ENCODE measurements at regions not wholly inside any gene's neighbourhood (a gene's known extent, or its start where the extent isn't known, plus 50 kb on each side); places are given as distances from the start of the nearest gene placed in this dataset.

DNA sequence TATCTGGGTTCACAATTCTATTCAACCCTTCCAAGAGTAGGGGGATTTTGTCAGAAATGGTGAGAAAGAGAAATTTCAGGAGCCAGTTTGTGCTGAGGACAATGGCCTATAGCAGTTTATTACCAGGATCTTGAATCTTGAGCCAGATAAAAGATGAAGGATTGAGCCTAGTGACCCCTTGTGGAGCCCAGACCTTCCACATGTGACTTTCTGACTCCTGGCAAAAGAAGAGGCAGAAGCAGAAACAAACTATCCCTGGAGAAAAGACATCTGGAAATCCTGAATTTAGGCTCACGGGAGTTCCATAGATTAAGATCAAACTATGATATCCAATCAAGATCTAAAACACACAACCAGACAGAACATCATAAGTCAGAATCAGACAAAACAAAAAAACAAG, 60.9 kb upstream of the CHRM2 start:
- H3K4me2 ChIP-seq (ENCODE audit: low read depth, low read length, poor library complexity, severe bottlenecking): no peak overlapping the region
- no peaks in the 10 kb centered on the region for H3K9me3 ChIP-seq (ENCODE audit: insufficient read depth, low read depth, low read length)
- no peaks in the 10 kb centered on the region for H3K79me2 ChIP-seq (ENCODE audit: insufficient read depth, low read length)
- H3K4me3 ChIP-seq (ENCODE audit: low read length, poor library complexity, severe bottlenecking): no peak overlapping the region
- H3K27me3 ChIP-seq (ENCODE audit: insufficient read depth, low read length, poor library complexity, severe bottlenecking): no peaks in the 10 kb centered on the region
- no peaks in the 10 kb centered on the region for H3K4me1 ChIP-seq (ENCODE audit: insufficient read depth, low read length, poor library complexity, severe bottlenecking)
- no peaks in the 10 kb centered on the region for H3K9me2 ChIP-seq (replicated peaks; ENCODE audit: low read depth, low read length)
- no peaks in the 10 kb centered on the region for H4K20me1 ChIP-seq (ENCODE audit: insufficient read depth, low read length, poor library complexity, severe bottlenecking)
- no peaks in the 10 kb centered on the region for H3K36me3 ChIP-seq (ENCODE audit: insufficient read depth, low read length)
- H3K9ac ChIP-seq (ENCODE audit: low read depth, low read length, poor library complexity, severe bottlenecking): no peak overlapping the region
- H3F3A ChIP-seq (ENCODE audit: low read depth): no peaks in the 10 kb centered on the region
- TF ChIP-seq, protein P1, sequence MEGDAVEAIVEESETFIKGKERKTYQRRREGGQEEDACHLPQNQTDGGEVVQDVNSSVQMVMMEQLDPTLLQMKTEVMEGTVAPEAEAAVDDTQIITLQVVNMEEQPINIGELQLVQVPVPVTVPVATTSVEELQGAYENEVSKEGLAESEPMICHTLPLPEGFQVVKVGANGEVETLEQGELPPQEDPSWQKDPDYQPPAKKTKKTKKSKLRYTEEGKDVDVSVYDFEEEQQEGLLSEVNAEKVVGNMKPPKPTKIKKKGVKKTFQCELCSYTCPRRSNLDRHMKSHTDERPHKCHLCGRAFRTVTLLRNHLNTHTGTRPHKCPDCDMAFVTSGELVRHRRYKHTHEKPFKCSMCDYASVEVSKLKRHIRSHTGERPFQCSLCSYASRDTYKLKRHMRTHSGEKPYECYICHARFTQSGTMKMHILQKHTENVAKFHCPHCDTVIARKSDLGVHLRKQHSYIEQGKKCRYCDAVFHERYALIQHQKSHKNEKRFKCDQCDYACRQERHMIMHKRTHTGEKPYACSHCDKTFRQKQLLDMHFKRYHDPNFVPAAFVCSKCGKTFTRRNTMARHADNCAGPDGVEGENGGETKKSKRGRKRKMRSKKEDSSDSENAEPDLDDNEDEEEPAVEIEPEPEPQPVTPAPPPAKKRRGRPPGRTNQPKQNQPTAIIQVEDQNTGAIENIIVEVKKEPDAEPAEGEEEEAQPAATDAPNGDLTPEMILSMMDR (conservative IDR thresholded peaks at IDR 0.05; ENCODE audit: low read length): no peak
- no peak for TF ChIP-seq EZH2phosphoT487 (IDR thresholded peaks at IDR 0.05; ENCODE audit: borderline replicate concordance)
- no peak overlapping the region for H2AFZ ChIP-seq (ENCODE audit: low read length)

DNA sequence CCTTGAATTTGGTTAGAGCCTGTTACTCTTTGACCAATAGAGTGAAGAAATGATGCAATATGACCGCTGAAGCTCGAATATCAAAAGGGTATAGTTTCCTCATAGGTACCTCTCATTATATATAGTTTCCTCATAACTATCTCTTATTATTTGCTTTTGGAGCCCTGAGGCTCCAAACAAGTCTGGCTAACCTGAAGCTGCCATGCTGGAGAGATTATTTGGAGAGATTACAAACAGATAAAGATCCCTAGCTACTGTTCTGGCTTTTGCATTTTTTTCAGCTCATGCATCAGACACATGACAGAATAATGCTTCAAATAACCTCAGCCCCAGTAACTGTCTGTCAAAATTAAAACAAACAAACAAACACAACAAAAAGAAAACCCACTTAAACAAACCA, 65.4 kb upstream of the CHRM2 start:
- Histone ChIP-seq H2AFZ (ENCODE audit: low read length) (no peak overlapping the region), H3K4me3 (ENCODE audit: low read length, poor library complexity, severe bottlenecking) (no peak overlapping the region), H3K9ac (ENCODE audit: low read depth, low read length, poor library complexity, severe bottlenecking) (no peak overlapping the region), H3K36me3 (ENCODE audit: insufficient read depth, low read length) (no peaks in the 10 kb centered on the region), H4K20me1 (ENCODE audit: insufficient read depth, low read length, poor library complexity, severe bottlenecking) (no peaks in the 10 kb centered on the region), H3K4me1 (ENCODE audit: insufficient read depth, low read length, poor library complexity, severe bottlenecking) (no peaks in the 10 kb centered on the region), H3F3A (ENCODE audit: low read depth) (no peaks in the 10 kb centered on the region), H3K9me2 (replicated peaks; ENCODE audit: low read depth, low read length) (no peaks in the 10 kb centered on the region), H3K4me2 (ENCODE audit: low read depth, low read length, poor library complexity, severe bottlenecking) (no peak overlapping the region), H3K79me2 (ENCODE audit: insufficient read depth, low read length) (no peaks in the 10 kb centered on the region), H3K27me3 (ENCODE audit: insufficient read depth, low read length, poor library complexity, severe bottlenecking) (no peaks in the 10 kb centered on the region), H3K9me3 (ENCODE audit: insufficient read depth, low read depth, low read length) (no peaks in the 10 kb centered on the region)
- TF ChIP-seq EZH2phosphoT487 (IDR thresholded peaks at IDR 0.05; ENCODE audit: borderline replicate concordance): no peak
- TF ChIP-seq, protein P1 (conservative IDR thresholded peaks at IDR 0.05; ENCODE audit: low read length): no peak

- no peaks in the 10 kb centered on the region for H3K4me1 ChIP-seq (ENCODE audit: insufficient read depth, low read length, poor library complexity, severe bottlenecking)
- no peaks in the 10 kb centered on the region for H3F3A ChIP-seq (ENCODE audit: low read depth)
- no peaks in the 10 kb centered on the region for H3K79me2 ChIP-seq (ENCODE audit: insufficient read depth, low read length)
- TF ChIP-seq EZH2phosphoT487 (IDR thresholded peaks at IDR 0.05; ENCODE audit: borderline replicate concordance): no peak
- TF ChIP-seq, protein P1 (conservative IDR thresholded peaks at IDR 0.05; ENCODE audit: low read length): no peak
- no peaks in the 10 kb centered on the region for H3K36me3 ChIP-seq (ENCODE audit: insufficient read depth, low read length)
- H3K4me3 ChIP-seq (ENCODE audit: low read length, poor library complexity, severe bottlenecking): no peak overlapping the region
- no peak overlapping the region for H3K9ac ChIP-seq (ENCODE audit: low read depth, low read length, poor library complexity, severe bottlenecking)
- 0 out of 2 replicates have a peak, but pooled peaks cover 3% of the 10 kb centered on the region for H3K9me3 ChIP-seq (ENCODE audit: insufficient read depth, low read depth, low read length)
- H3K9me2 ChIP-seq (replicated peaks; ENCODE audit: low read depth, low read length): no peaks in the 10 kb centered on the region
- H3K4me2 ChIP-seq (ENCODE audit: low read depth, low read length, poor library complexity, severe bottlenecking): no peak overlapping the region
- H4K20me1 ChIP-seq (ENCODE audit: insufficient read depth, low read length, poor library complexity, severe bottlenecking): no peaks in the 10 kb centered on the region
- no peaks in the 10 kb centered on the region for H3K27me3 ChIP-seq (ENCODE audit: insufficient read depth, low read length, poor library complexity, severe bottlenecking)
- no peak overlapping the region for H2AFZ ChIP-seq (ENCODE audit: low read length)
Observed at GRCh38 chr7:136783934-136784333, 84.5 kb upstream of the CHRM2 start.

All from Loucy (cell line).